CD1c-positive myeloid dendritic cell (primary cell): ENCODE measurements at regions not wholly inside any gene's neighbourhood (a gene's known extent, or its start where the extent isn't known, plus 50 kb on each side); places are given as distances from the start of the nearest gene placed in this dataset.
"Not testable (repeated sequence)": the region's sequence is repeated elsewhere in the genome, so short reads cannot be mapped to it uniquely, and the experiment has no call there.

Experiments
- DNase-seq: peaks from one replicate; pipeline ENCODE4 v3.0.0-alpha.2; 2016; ENCODE audit errors: extremely low spot score

- no peak for DNase-seq
Measured at GRCh38 chr2:163119966-163120365, 281.4 kb upstream of the KCNH7 start.

GRCh38 chr2:163086940-163087339, 248.4 kb upstream of the KCNH7 start:
- DNase-seq: no peak

GRCh38 chr2:163085366-163086024, 246.9 kb upstream of the KCNH7 start:
- not testable (repeated sequence) for DNase-seq

- no peak for DNase-seq
Measured at GRCh38 chr2:163081754-163082153, 243.2 kb upstream of the KCNH7 start.

GRCh38 chr2:163077241-163077640, 238.7 kb upstream of the KCNH7 start:
- no peak for DNase-seq

GRCh38 chr2:163066085-163066484, 227.5 kb upstream of the KCNH7 start:
- no peak for DNase-seq

- DNase-seq: no peak
Measured at GRCh38 chr2:163062524-163062923, 224.0 kb upstream of the KCNH7 start.

- no peak for DNase-seq
Measured at GRCh38 chr2:163046615-163047014, 208.0 kb upstream of the KCNH7 start.

GRCh38 chr2:163045830-163046229, 207.3 kb upstream of the KCNH7 start:
- no peak for DNase-seq

- no peak for DNase-seq
Measured at GRCh38 chr2:163044114-163044513, 205.5 kb upstream of the KCNH7 start.

GRCh38 chr2:163043201-163043600, 204.6 kb upstream of the KCNH7 start:
- no peak for DNase-seq

GRCh38 chr2:163039266-163039665, 200.7 kb upstream of the KCNH7 start:
- DNase-seq: no peak

- no peak for DNase-seq
Measured at GRCh38 chr2:163028807-163029206, 190.2 kb upstream of the KCNH7 start.

- not testable (repeated sequence) for DNase-seq
Measured at GRCh38 chr2:163026136-163026775, 187.7 kb upstream of the KCNH7 start.

GRCh38 chr2:163016882-163017281, 178.3 kb upstream of the KCNH7 start:
- DNase-seq: not testable (repeated sequence)

GRCh38 chr2:163011000-163011399, 172.4 kb upstream of the KCNH7 start:
- DNase-seq: no peak

- no peak for DNase-seq
Measured at GRCh38 chr2:163008642-163009041, 170.1 kb upstream of the KCNH7 start.

GRCh38 chr2:162994718-162995117, 156.2 kb upstream of the KCNH7 start:
- no peak for DNase-seq

- no peak for DNase-seq
Measured at GRCh38 chr2:162992828-162993227, 154.3 kb upstream of the KCNH7 start.

- DNase-seq: no peak
Measured at GRCh38 chr2:162989507-162989906, 150.9 kb upstream of the KCNH7 start.

GRCh38 chr2:162974771-162975170, 136.2 kb upstream of the KCNH7 start:
- no peak for DNase-seq

- DNase-seq: no peak
Measured at GRCh38 chr2:162972383-162972782, 133.8 kb upstream of the KCNH7 start.

GRCh38 chr2:162968306-162968705, 129.7 kb upstream of the KCNH7 start:
- no peak for DNase-seq

- DNase-seq: no peak
Measured at GRCh38 chr2:162967811-162968210, 129.2 kb upstream of the KCNH7 start.
